ENCODE measurements at regions not wholly inside any gene's neighbourhood (a gene's known extent, or its start where the extent isn't known, plus 50 kb on each side); places are given as distances from the start of the nearest gene placed in this dataset.

GRCh38 chr11:15913261-15913660 is 443.1 kb downstream of the SOX6 start:
- 86 to 94% methylated on average over 2 of the region's 2 CpGs for WGBS, 2 donors

More at GRCh38 chr11:15913261-15913660, 443.1 kb downstream of the SOX6 start:
- no peak for DNase-seq
- intact Hi-C loops (cut with DNase I; ENCODE audit: low total_unique reads) = no loop called here
- no peaks in the 10 kb centered on the region for H3K36me3 ChIP-seq (ENCODE audit: low read depth, missing control alignments)
- no peaks in the 10 kb centered on the region for H3K27me3 ChIP-seq
- no peaks in the 10 kb centered on the region for H3K9me3 ChIP-seq
- H3K27ac ChIP-seq = no peak overlapping the region
- no peak overlapping the region for H3K4me3 ChIP-seq
- H3K4me1 ChIP-seq = no peaks in the 10 kb centered on the region
- no peak for TF ChIP-seq POLR2A (IDR thresholded peaks at IDR 0.05)
- no peak for TF ChIP-seq CTCF (IDR thresholded peaks at IDR 0.05)

Small RNA genes in the stretch of these regions (small RNA-seq; reads per million reads assigned to genes)
- gene RF00324 = 0 reads per million in 2 donors
